CD4-positive, CD25-positive, alpha-beta regulatory T cell (primary cell): ENCODE measurements at regions not wholly inside any gene's neighbourhood (a gene's known extent, or its start where the extent isn't known, plus 50 kb on each side); places are given as distances from the start of the nearest gene placed in this dataset.

Source experiments
- ATAC-seq, 2 donors: fragments of 150-1000 bp; cut with Tn5 transposase; one replicate each; pipeline ENCODE4 v1.10.0; 2021; ENCODE audit warnings: low read depth in 2 of 2, moderate number of reproducible peaks in 2 of 2, moderate library complexity in 1 of 2
- DNase-seq, 3 donors: peaks; one replicate each; pipeline versions ENCODE4 v3.0.0 to v3.0.0-alpha.2; 2012 to 2022; ENCODE audit warnings: mixed read lengths in 1 of 3
- H3K27ac ChIP-seq: one replicate; pipeline ENCODE4 v1.7.0; 2013; ENCODE audit warnings: mild to moderate bottlenecking, low read length; ENCODE audit not compliant: insufficient read depth, poor library complexity, severe bottlenecking
- H3K27me3 ChIP-seq: one replicate; pipeline ENCODE4 v1.7.0; 2013; ENCODE audit warnings: low read length; ENCODE audit not compliant: control insufficient read depth, insufficient read depth
- H3K36me3 ChIP-seq: one replicate; pipeline ENCODE4 v1.7.0; 2013; ENCODE audit warnings: mild to moderate bottlenecking, low read length, moderate library complexity; ENCODE audit not compliant: control insufficient read depth, insufficient read depth
- H3K4me1 ChIP-seq: 2 replicates; pipeline ENCODE4 v1.7.0; 2013; ENCODE audit warnings: mild to moderate bottlenecking, low read length; ENCODE audit not compliant: insufficient read depth, control insufficient read depth, poor library complexity, severe bottlenecking
- H3K4me3 ChIP-seq: one replicate; pipeline ENCODE4 v1.7.0; 2013; ENCODE audit warnings: low read depth, mild to moderate bottlenecking, low read length, moderate library complexity
- H3K9me3 ChIP-seq, 2 experiments: 1 replicate in 1 of 2; 2 replicates in 1 of 2; pipeline ENCODE4 v1.7.0; 2013; ENCODE audit warnings: low read length in 2 of 2, mild to moderate bottlenecking in 1 of 2, moderate library complexity in 1 of 2; ENCODE audit not compliant: control insufficient read depth in 2 of 2
- H3K27ac Mint-ChIP-seq, 3 donors: one replicate each; pipeline ENCODE4 v1.8.0; 2020 to 2022; ENCODE audit warnings: mild to moderate bottlenecking in 3 of 3, mixed read lengths in 3 of 3, moderate library complexity in 2 of 3
- H3K27me3 Mint-ChIP-seq: one replicate; pipeline ENCODE4 v1.8.0; 2022; ENCODE audit warnings: mild to moderate bottlenecking, mixed read lengths
- H3K36me3 Mint-ChIP-seq: one replicate; pipeline ENCODE4 v1.8.0; 2020; ENCODE audit warnings: mixed read lengths
- H3K4me1 Mint-ChIP-seq, 4 donors: one replicate each; pipeline ENCODE4 v1.8.0; 2020 to 2022; ENCODE audit warnings: mixed read lengths in 4 of 4, mild to moderate bottlenecking in 1 of 4
- H3K4me3 Mint-ChIP-seq, 4 donors: one replicate each; pipeline ENCODE4 v1.8.0; 2020 to 2022; ENCODE audit warnings: mild to moderate bottlenecking in 4 of 4, mixed read lengths in 4 of 4, moderate library complexity in 3 of 4
- H3K9me3 Mint-ChIP-seq, 7 donors: one replicate each; pipeline ENCODE4 v1.8.0; 2020 to 2022; ENCODE audit warnings: mixed read lengths in 7 of 7, mild to moderate bottlenecking in 3 of 7, moderate library complexity in 2 of 7

DNA sequence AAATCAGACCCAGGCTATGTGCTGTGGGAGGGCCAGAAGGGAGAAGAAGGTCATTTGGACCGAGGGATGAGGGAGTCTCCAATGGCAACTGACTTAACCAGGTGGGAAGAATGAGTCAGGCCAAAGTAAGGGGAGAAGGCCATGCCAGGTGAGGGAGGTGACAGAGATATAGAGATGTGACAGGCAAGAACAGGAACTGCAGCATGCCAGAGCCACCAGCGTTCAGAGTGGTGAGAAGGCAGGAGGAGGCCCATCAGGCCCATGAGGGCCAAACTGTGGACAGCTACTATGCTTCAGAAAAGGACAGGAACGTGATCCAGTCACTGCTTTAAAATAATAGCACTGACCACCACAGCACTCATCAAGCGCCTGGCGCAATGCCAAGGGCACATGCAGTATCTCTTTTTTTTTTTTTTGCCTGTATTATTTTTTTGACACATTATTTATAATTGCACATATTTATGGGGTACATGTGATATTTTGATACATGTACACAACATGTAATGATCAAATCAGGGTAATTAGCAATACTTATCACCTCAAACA is 154.3 kb upstream of the IGF1R start:
- Mint-ChIP-seq H3K9me3 (peaks cover 2 to 12% (median 4%) of the 10 kb centered on the region in 7 donors), H3K27me3 (peaks cover 9% of the 10 kb centered on the region), H3K36me3 (no peaks in the 10 kb centered on the region), H3K27ac (no peak overlapping the region), H3K4me1 (no peaks in the 10 kb centered on the region), H3K4me3 (no peak overlapping the region)
- Histone ChIP-seq H3K36me3 (no peaks in the 10 kb centered on the region), H3K27ac (no peak overlapping the region), H3K27me3 (no peaks in the 10 kb centered on the region), H3K4me3 (no peak overlapping the region), H3K4me1 (no peaks in the 10 kb centered on the region), H3K9me3 (no peaks in the 10 kb centered on the region)
- no peak for ATAC-seq
- DNase-seq: no peak

DNA sequence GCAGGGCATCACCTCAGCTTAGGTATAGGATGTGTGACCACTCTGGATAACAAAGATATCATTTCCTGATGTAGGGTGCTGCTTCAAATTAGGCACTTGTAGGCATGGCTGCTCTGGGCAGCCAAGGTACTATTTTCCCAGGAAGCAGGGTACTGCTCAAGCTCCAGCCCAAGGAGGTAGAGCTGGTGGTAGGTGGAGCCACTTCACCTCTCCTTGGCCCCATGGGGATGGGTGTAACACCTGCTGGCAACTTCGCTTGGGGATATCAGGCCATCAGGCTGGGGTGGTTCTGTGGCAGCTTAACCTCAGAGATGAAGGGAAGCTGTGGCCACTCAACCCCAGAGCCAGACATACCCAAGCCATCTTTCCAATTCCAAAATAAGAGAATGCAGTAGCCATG is 147.1 kb upstream of the IGF1R start:
- H3K36me3 ChIP-seq: no peaks in the 10 kb centered on the region
- H3K27me3 ChIP-seq: no peaks in the 10 kb centered on the region
- no peak for ATAC-seq
- H3K27me3 Mint-ChIP-seq: peaks cover 13% of the 10 kb centered on the region
- H3K27ac Mint-ChIP-seq: no peak overlapping the region
- H3K4me1 ChIP-seq: no peaks in the 10 kb centered on the region
- H3K4me3 Mint-ChIP-seq: no peak overlapping the region
- no peak overlapping the region for H3K4me3 ChIP-seq
- H3K4me1 Mint-ChIP-seq: no peaks in the 10 kb centered on the region
- no peak for DNase-seq
- H3K36me3 Mint-ChIP-seq: no peaks in the 10 kb centered on the region
- H3K9me3 ChIP-seq: peaks cover 0 to 2% of the 10 kb centered on the region in 2 experiments
- peaks cover 2 to 21% (median 4%) of the 10 kb centered on the region in 7 donors for H3K9me3 Mint-ChIP-seq
- no peak overlapping the region for H3K27ac ChIP-seq

DNA sequence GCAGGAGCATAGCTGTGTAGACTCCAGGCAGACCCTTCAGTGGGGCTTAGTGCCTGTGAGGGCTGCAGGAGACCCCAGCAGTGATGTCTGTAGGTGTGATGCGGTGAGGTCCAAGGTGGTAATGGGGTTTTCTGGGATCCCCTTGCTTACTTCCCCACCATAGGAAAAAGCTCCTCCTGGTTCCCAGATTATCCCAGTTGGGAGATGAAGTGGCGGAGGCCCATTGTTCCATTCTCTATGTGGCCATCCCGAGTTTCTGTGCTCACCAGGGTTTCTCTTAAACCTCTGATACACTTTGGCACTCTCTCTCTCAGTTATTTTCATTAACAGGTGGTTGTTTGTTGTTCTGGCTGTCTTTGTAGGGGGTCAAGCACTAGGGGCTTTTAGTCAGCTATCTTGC is 146.7 kb upstream of the IGF1R start:
- ATAC-seq: no peak
- H3K27me3 ChIP-seq: no peaks in the 10 kb centered on the region
- no peaks in the 10 kb centered on the region for H3K4me1 ChIP-seq
- no peaks in the 10 kb centered on the region for H3K36me3 Mint-ChIP-seq
- H3K4me1 Mint-ChIP-seq: no peaks in the 10 kb centered on the region
- H3K27ac Mint-ChIP-seq: no peak overlapping the region
- H3K9me3 ChIP-seq: peaks cover 0 to 2% of the 10 kb centered on the region in 2 experiments
- H3K36me3 ChIP-seq: no peaks in the 10 kb centered on the region
- no peak overlapping the region for H3K4me3 Mint-ChIP-seq
- H3K27me3 Mint-ChIP-seq: peaks cover 13% of the 10 kb centered on the region
- no peak overlapping the region for H3K27ac ChIP-seq
- DNase-seq: no peak
- H3K9me3 Mint-ChIP-seq: peaks cover 2 to 21% (median 4%) of the 10 kb centered on the region in 7 donors
- no peak overlapping the region for H3K4me3 ChIP-seq

DNA sequence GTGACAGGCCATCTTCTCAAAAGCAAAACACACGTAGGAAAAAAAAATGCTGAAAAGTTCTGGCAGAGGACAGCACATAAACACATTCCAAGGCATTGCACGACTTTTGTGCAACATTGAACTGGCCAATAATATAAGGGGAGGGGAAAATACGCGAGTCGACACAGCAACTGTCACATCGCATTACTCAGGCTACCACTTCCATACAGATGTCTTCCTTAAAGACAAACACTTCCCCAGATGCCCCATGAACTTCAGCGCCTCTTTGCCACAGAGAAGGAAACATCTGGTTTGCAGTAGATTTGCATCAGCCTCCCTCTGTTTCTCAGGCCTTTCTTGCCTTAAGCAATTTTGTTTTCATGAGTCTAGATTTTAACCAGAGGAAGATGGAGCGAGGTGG is 144.4 kb upstream of the IGF1R start:
- H3K27me3 ChIP-seq: no peaks in the 10 kb centered on the region
- H3K36me3 ChIP-seq: no peaks in the 10 kb centered on the region
- Mint-ChIP-seq H3K4me3 (no peak overlapping the region), H3K36me3 (no peaks in the 10 kb centered on the region), H3K27me3 (peaks cover 9% of the 10 kb centered on the region), H3K4me1 (no peaks in the 10 kb centered on the region), H3K27ac (no peak overlapping the region), H3K9me3 (peaks cover 0 to 11% (median under 1%) of the 10 kb centered on the region in 7 donors)
- ATAC-seq (no peak), DNase-seq (no peak)
- H3K4me1 ChIP-seq: no peaks in the 10 kb centered on the region
- no peak overlapping the region for H3K4me3 ChIP-seq
- H3K9me3 ChIP-seq: peaks cover 0 to 2% of the 10 kb centered on the region in 2 experiments
- no peak overlapping the region for H3K27ac ChIP-seq

DNA sequence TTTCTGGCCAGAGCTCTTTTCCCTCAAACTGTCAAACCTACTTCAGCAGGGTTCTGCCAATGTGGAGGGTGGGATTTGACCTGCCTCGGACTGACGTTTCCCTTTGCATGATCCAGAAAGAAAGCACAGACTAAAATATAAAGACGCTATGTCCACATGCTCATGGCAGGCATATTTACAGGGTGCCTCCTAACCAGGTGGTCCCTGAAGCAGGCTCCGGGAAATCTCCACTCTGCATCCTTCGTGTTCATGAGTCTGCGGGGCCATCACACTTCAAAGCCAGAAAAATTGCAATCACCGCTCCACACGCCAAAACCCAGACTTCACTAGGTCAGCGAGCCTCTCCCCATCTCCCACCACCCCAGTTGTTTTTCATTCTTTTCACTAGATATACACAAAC is 143.3 kb upstream of the IGF1R start:
- H3K9me3 ChIP-seq: no peaks in the 10 kb centered on the region
- no peaks in the 10 kb centered on the region for H3K4me1 ChIP-seq
- no peaks in the 10 kb centered on the region for H3K27me3 ChIP-seq
- Mint-ChIP-seq H3K36me3 (no peaks in the 10 kb centered on the region), H3K27ac (no peak overlapping the region), H3K4me1 (no peaks in the 10 kb centered on the region), H3K9me3 (peaks cover 0 to 7% (median 0%) of the 10 kb centered on the region in 7 donors), H3K27me3 (peaks cover 6% of the 10 kb centered on the region), H3K4me3 (no peak overlapping the region)
- H3K4me3 ChIP-seq: no peak overlapping the region
- DNase-seq (no peak), ATAC-seq (no peak)
- no peaks in the 10 kb centered on the region for H3K36me3 ChIP-seq
- H3K27ac ChIP-seq: no peak overlapping the region

DNA sequence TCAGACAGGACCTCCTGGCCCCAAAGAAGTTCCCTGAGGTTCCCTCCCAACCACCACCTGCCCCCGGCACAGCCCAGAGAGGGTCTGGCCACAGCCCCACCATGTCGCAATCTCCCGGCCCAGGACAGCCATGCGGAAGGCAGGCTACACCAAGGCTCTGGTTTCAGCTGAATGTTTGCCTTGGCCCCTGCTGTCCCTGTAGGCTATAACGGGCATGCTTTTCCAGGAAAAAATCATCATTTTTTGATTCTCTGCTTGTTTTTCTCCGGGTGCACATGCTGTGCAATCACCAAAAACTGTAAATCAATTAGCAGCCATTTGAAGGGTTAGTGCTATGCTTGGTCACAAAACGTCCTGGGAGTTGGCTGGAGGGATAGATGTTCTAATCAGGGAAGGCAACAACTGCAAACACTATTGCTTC is 142.7 kb upstream of the IGF1R start:
- H3K9me3 Mint-ChIP-seq: peaks cover 0 to 10% (median 0%) of the 10 kb centered on the region in 7 donors
- no peaks in the 10 kb centered on the region for H3K9me3 ChIP-seq
- no peaks in the 10 kb centered on the region for H3K36me3 ChIP-seq
- no peaks in the 10 kb centered on the region for H3K27me3 ChIP-seq
- H3K27me3 Mint-ChIP-seq: peaks cover 6% of the 10 kb centered on the region
- H3K4me3 ChIP-seq: no peak overlapping the region
- no peaks in the 10 kb centered on the region for H3K4me1 ChIP-seq
- H3K4me1 Mint-ChIP-seq: no peaks in the 10 kb centered on the region
- DNase-seq (no peak), ATAC-seq (no peak)
- H3K27ac Mint-ChIP-seq: no peak overlapping the region
- no peaks in the 10 kb centered on the region for H3K36me3 Mint-ChIP-seq
- no peak overlapping the region for H3K4me3 Mint-ChIP-seq
- H3K27ac ChIP-seq: no peak overlapping the region

DNA sequence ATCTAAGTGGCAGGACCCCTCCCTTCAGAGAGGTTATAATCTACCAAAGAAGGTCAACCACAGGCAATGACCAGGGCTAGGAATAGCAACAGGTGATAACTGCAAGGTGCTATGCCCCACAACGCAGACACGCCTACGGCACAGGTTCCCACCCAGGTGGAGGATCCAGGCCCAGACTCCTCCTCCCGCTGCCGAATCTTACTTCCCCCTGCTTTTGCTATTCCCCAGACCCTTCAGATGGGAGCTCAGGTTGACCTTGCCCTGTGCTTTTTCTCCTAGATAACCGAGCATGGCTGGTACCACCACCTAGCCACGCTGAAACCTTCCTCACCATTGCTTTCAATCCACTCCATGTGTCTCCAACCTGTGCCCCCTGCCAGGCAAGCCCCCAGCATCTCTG is 142.2 kb upstream of the IGF1R start:
- Mint-ChIP-seq H3K27ac (no peak overlapping the region), H3K9me3 (peaks cover 0 to 10% (median 0%) of the 10 kb centered on the region in 7 donors), H3K27me3 (peaks cover 6% of the 10 kb centered on the region), H3K4me3 (no peak overlapping the region), H3K4me1 (no peaks in the 10 kb centered on the region), H3K36me3 (no peaks in the 10 kb centered on the region)
- DNase-seq: no peak
- Histone ChIP-seq H3K9me3 (no peaks in the 10 kb centered on the region), H3K27ac (no peak overlapping the region), H3K27me3 (no peaks in the 10 kb centered on the region), H3K4me3 (no peak overlapping the region), H3K4me1 (no peaks in the 10 kb centered on the region), H3K36me3 (no peaks in the 10 kb centered on the region)
- no peak for ATAC-seq

DNA sequence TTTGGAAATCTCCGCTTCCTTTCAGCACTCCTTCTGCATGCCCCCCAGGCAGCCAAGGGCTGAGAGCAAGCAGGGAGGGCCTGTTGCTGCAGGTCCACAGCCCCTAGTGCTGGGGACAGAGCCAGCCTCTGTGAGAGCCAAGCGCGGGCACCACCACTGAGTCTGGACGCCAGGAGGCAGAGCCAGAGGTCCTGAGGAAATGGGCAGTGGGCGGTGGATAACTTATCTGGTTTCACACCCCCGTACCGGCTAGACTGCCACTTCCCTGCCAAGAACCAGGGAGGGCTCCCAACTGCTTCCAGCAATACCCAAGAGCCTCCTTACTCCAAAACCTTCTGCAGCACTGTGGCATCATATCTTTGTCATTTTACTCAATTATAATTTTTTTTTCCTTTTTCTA is 141.6 kb upstream of the IGF1R start:
- H3K4me3 Mint-ChIP-seq: no peak overlapping the region
- ATAC-seq: no peak
- no peaks in the 10 kb centered on the region for H3K4me1 ChIP-seq
- H3K4me1 Mint-ChIP-seq: no peaks in the 10 kb centered on the region
- no peaks in the 10 kb centered on the region for H3K27me3 ChIP-seq
- H3K27ac Mint-ChIP-seq: no peak overlapping the region
- H3K9me3 Mint-ChIP-seq: peaks cover 0 to 9% (median 0%) of the 10 kb centered on the region in 7 donors
- H3K27ac ChIP-seq: no peak overlapping the region
- no peak for DNase-seq
- H3K27me3 Mint-ChIP-seq: peaks cover 6% of the 10 kb centered on the region
- no peak overlapping the region for H3K4me3 ChIP-seq
- H3K36me3 ChIP-seq: no peaks in the 10 kb centered on the region
- H3K36me3 Mint-ChIP-seq: no peaks in the 10 kb centered on the region
- H3K9me3 ChIP-seq: no peaks in the 10 kb centered on the region
